ENCODE measurements at regions not wholly inside any gene's neighbourhood (a gene's known extent, or its start where the extent isn't known, plus 50 kb on each side); places are given as distances from the start of the nearest gene placed in this dataset.
"Not testable (repeated sequence)": the region's sequence is repeated elsewhere in the genome, so short reads cannot be mapped to it uniquely, and the experiment has no call there.

GRCh38 chr2:5203134-5203755 lies 488.9 kb upstream of the SOX11 start:
- DNase-seq, result no peak

- not testable (repeated sequence) for DNase-seq
Measured at GRCh38 chr2:5206742-5207141, 485.4 kb upstream of the SOX11 start.

GRCh38 chr2:5215989-5216607 lies 476.1 kb upstream of the SOX11 start:
- no peak for DNase-seq

GRCh38 chr2:5227062-5227699 lies 465.0 kb upstream of the SOX11 start:
- no peak for DNase-seq

- no peak for DNase-seq
Measured at GRCh38 chr2:5229574-5229973, 462.6 kb upstream of the SOX11 start.

- no peak for DNase-seq
Measured at GRCh38 chr2:5230444-5230843, 461.7 kb upstream of the SOX11 start.

- no peak for DNase-seq
Measured at GRCh38 chr2:5230855-5231254, 461.3 kb upstream of the SOX11 start.

- no peak for DNase-seq
Measured at GRCh38 chr2:5231287-5231686, 460.9 kb upstream of the SOX11 start.

GRCh38 chr2:5234563-5234962 lies 457.6 kb upstream of the SOX11 start:
- no peak for DNase-seq

- DNase-seq, result no peak
Measured at GRCh38 chr2:5235701-5236100, 456.5 kb upstream of the SOX11 start.

GRCh38 chr2:5236249-5236648 lies 455.9 kb upstream of the SOX11 start:
- no peak for DNase-seq

- no peak for DNase-seq
Measured at GRCh38 chr2:5242751-5243150, 449.4 kb upstream of the SOX11 start.

GRCh38 chr2:5250482-5250881 lies 441.7 kb upstream of the SOX11 start:
- no peak for DNase-seq

- no peak for DNase-seq
Measured at GRCh38 chr2:5253263-5253662, 438.9 kb upstream of the SOX11 start.

GRCh38 chr2:5254791-5255332 lies 437.3 kb upstream of the SOX11 start:
- no peak for DNase-seq

- DNase-seq, result no peak
Measured at GRCh38 chr2:5263291-5263690, 428.9 kb upstream of the SOX11 start.

- no peak for DNase-seq
Measured at GRCh38 chr2:5264361-5264760, 427.8 kb upstream of the SOX11 start.

- DNase-seq, result no peak
Measured at GRCh38 chr2:5285061-5285460, 407.1 kb upstream of the SOX11 start.

- DNase-seq, result no peak
Measured at GRCh38 chr2:5285872-5286769, 406.1 kb upstream of the SOX11 start.

GRCh38 chr2:5287558-5288334 lies 404.4 kb upstream of the SOX11 start:
- no peak for DNase-seq

GRCh38 chr2:5290900-5291546 lies 401.2 kb upstream of the SOX11 start:
- no peak for DNase-seq

- no peak for DNase-seq
Measured at GRCh38 chr2:5304640-5305039, 387.5 kb upstream of the SOX11 start.
